SK-N-SH (cell line): ENCODE measurements at regions not wholly inside any gene's neighbourhood (a gene's known extent, or its start where the extent isn't known, plus 50 kb on each side); places are given as distances from the start of the nearest gene placed in this dataset.

Experiments used
- CTCF ChIA-PET: fragments of 300-600, 350-600 bp; formaldehyde crosslinking; extraction: SDS; loops from one replicate; lab custom pipeline; 2021; lab: Yijun Ruan, JAX
- POLR2A ChIA-PET: fragments of 350-600 bp; sonication (Branson Sonifier 250); formaldehyde crosslinking; extraction: SDS; loops from one replicate; lab custom pipeline; 2020; ENCODE audit warnings: antibody characterized with exemption, inconsistent platforms; lab: Yijun Ruan, JAX
- DNase-seq: peaks from one replicate; pipeline ENCODE4 v3.0.0; 2012
- H2AFZ ChIP-seq: fragments of 200-600 bp; sonication (generic); 2 replicates; pipeline ENCODE4 v1.8.1; 2016; ENCODE audit warnings: antibody characterized with exemption, mild to moderate bottlenecking, low read depth
- H3F3A ChIP-seq: fragments of 200-600 bp; sonication (generic); replicated peaks from 2 replicates; pipeline ENCODE3; 2016; ENCODE audit warnings: antibody characterized with exemption, mild to moderate bottlenecking; ENCODE audit not compliant: insufficient read depth
- H3K27ac ChIP-seq, 2 experiments: fragments of 200-500 bp in 1 of 2; fragments of 200-600 bp in 1 of 2; sonication (Bioruptor generic) in 1 of 2; sonication (generic), shearing (Covaris generic) in 1 of 2; 2 replicates each; pipeline versions ENCODE4 v1.5.1 to v1.6.1; 2014 to 2016; ENCODE audit warnings: low read depth in 2 of 2, inconsistent platforms in 1 of 2, low read length in 1 of 2, mild to moderate bottlenecking in 1 of 2, mixed read lengths in 1 of 2
- H3K27me3 ChIP-seq: fragments of 200-600 bp; sonication (generic), shearing (Covaris generic); 2 replicates; pipeline ENCODE4 v1.6.1; 2016; ENCODE audit warnings: mixed run types; ENCODE audit not compliant: insufficient read depth
- H3K36me3 ChIP-seq, 2 experiments: fragments of 200-500 bp in 1 of 2; fragments of 200-600 bp in 1 of 2; sonication (Bioruptor generic) in 1 of 2; sonication (generic) in 1 of 2; replicated peaks in 1 of 2; 2 replicates each; pipeline versions ENCODE3 to v1.5.1; 2014 to 2016; ENCODE audit warnings: low read length in 1 of 2, mild to moderate bottlenecking in 1 of 2; ENCODE audit not compliant: insufficient read depth in 2 of 2, control insufficient read depth in 1 of 2
- H3K4me1 ChIP-seq, 2 experiments: fragments of 200-500 bp in 1 of 2; fragments of 200-600 bp in 1 of 2; sonication (Bioruptor generic) in 1 of 2; sonication (generic), shearing (Covaris generic) in 1 of 2; 2 replicates each; pipeline versions ENCODE4 v1.5.1 to v1.6.1; 2014 to 2016; ENCODE audit warnings: low read depth in 1 of 2, low read length in 1 of 2, mixed run types in 1 of 2; ENCODE audit not compliant: insufficient read depth in 2 of 2, control insufficient read depth in 1 of 2
- H3K4me2 ChIP-seq: fragments of 200-600 bp; sonication (generic), shearing (Covaris generic); 2 replicates; pipeline ENCODE4 v1.6.1; 2017; ENCODE audit warnings: mixed run types
- H3K4me3 ChIP-seq, 2 experiments: fragments of 200-500 bp in 1 of 2; fragments of 200-600 bp in 1 of 2; sonication (Bioruptor generic) in 1 of 2; sonication (generic), shearing (Covaris generic) in 1 of 2; 2 replicates each; pipeline versions ENCODE4 v1.5.1 to v1.8.1; 2014 to 2016; ENCODE audit warnings: low read depth in 2 of 2, inconsistent platforms in 1 of 2, low read length in 1 of 2, mild to moderate bottlenecking in 1 of 2, mixed read lengths in 1 of 2, moderate library complexity in 1 of 2
- H3K79me2 ChIP-seq: fragments of 200-600 bp; sonication (generic); 2 replicates; pipeline ENCODE4 v1.8.1; 2017; ENCODE audit warnings: mild to moderate bottlenecking; ENCODE audit not compliant: insufficient read depth
- H3K9ac ChIP-seq: fragments of 200-600 bp; sonication (generic); 2 replicates; pipeline ENCODE4 v1.6.1; 2017; ENCODE audit warnings: mixed run types
- H3K9me2 ChIP-seq: fragments of 200-600 bp; sonication (generic); 2 replicates; pipeline ENCODE4 v1.6.1; 2017; ENCODE audit warnings: mixed run types
- H3K9me3 ChIP-seq: fragments of 200-600 bp; sonication (generic); 2 replicates; pipeline ENCODE4 v1.6.1; 2017; ENCODE audit warnings: mixed run types, mild to moderate bottlenecking, moderate library complexity
- H4K20me1 ChIP-seq: fragments of 200-600 bp; sonication (generic); 2 replicates; pipeline ENCODE4 v1.6.1; 2017; ENCODE audit warnings: mild to moderate bottlenecking, mixed run types; ENCODE audit not compliant: insufficient read depth
- CHD2 ChIP-seq: fragments of 150-350 bp; IDR thresholded peaks from 2 replicates; pipeline ENCODE4 v1.6.1; 2018; ENCODE audit warnings: low read length; ENCODE audit not compliant: partially characterized antibody
- ELF1 ChIP-seq: IDR thresholded peaks from 2 replicates; pipeline ENCODE4 v1.4.0; 2012
- EP300 ChIP-seq, 2 experiments: IDR thresholded peaks; 2 replicates each; pipeline versions ENCODE4 v1.4.0 to v1.6.1; 2012; ENCODE audit warnings: borderline replicate concordance in 1 of 2, low read depth in 1 of 2, low read length in 1 of 2
- EZH2phosphoT487 ChIP-seq: fragments of 200-600 bp; sonication (generic); IDR thresholded peaks from 2 replicates; pipeline ENCODE4 v1.6.1; 2017; ENCODE audit warnings: low read depth, mixed run types, mild to moderate bottlenecking, antibody characterized with exemption, moderate library complexity, borderline replicate concordance
- FOSL2 ChIP-seq: IDR thresholded peaks from 2 replicates; pipeline ENCODE4 v1.4.0; 2012; ENCODE audit warnings: low read depth, mild to moderate bottlenecking, moderate library complexity, borderline replicate concordance
- FOXJ3 ChIP-seq: sonication (generic); formaldehyde crosslinking; IDR thresholded peaks from 2 replicates; pipeline ENCODE4 v1.5.1; 2020; ENCODE audit warnings: mild to moderate bottlenecking, missing genetic modification reagents
- GATA2 ChIP-seq: sonication (generic); formaldehyde crosslinking; IDR thresholded peaks from 2 replicates; pipeline ENCODE4 v1.5.0; 2020; ENCODE audit warnings: mild to moderate bottlenecking, missing genetic modification reagents
- JUND ChIP-seq: IDR thresholded peaks from 2 replicates; pipeline ENCODE4 v1.4.0; 2012
- MEF2A ChIP-seq: IDR thresholded peaks from 2 replicates; pipeline ENCODE4 v1.4.0; 2012; ENCODE audit warnings: low read depth, borderline replicate concordance
- NFIC ChIP-seq: IDR thresholded peaks from 2 replicates; pipeline ENCODE4 v1.4.0; 2012; ENCODE audit warnings: borderline replicate concordance
- RCOR1 ChIP-seq: fragments of 150-350 bp; IDR thresholded peaks from 2 replicates; pipeline ENCODE4 v1.6.1; 2017; ENCODE audit warnings: antibody characterized with exemption, low read length
- SIN3A ChIP-seq: IDR thresholded peaks from 2 replicates; pipeline ENCODE4 v1.6.1; 2012; ENCODE audit warnings: low read depth, mild to moderate bottlenecking, low read length, moderate library complexity, borderline replicate concordance
- SMC3 ChIP-seq: IDR thresholded peaks from 2 replicates; pipeline ENCODE4 v1.6.1; 2012; ENCODE audit warnings: low read depth, low read length, improper control_type of control experiment
- TEAD4 ChIP-seq: IDR thresholded peaks from 2 replicates; pipeline ENCODE4 v1.4.0; 2012; ENCODE audit warnings: mild to moderate bottlenecking, borderline replicate concordance; ENCODE audit not compliant: insufficient read depth
- YY1 ChIP-seq: IDR thresholded peaks from 2 replicates; pipeline ENCODE4 v1.4.0; 2012; ENCODE audit warnings: low read depth, mild to moderate bottlenecking
- WGBS: methylation state at CpG from one replicate; pipeline ENCODE4 v1.1.6; 2017; ENCODE audit warnings: low lambda C conversion rate; 5-methylcytosine and 5-hydroxymethylcytosine counted together
- TF ChIP-seq, protein P1 (sequence below): IDR thresholded peaks from 2 replicates; pipeline ENCODE4; 2012
- TF ChIP-seq, protein P2 (sequence below): IDR thresholded peaks from 2 replicates; pipeline ENCODE4 v1.4.0; 2012; ENCODE audit warnings: low read depth, borderline replicate concordance
- TF ChIP-seq, protein P3 (sequence below): fragments of 150-350 bp; IDR thresholded peaks from 2 replicates; pipeline ENCODE4 v1.6.1; 2016; ENCODE audit warnings: mild to moderate bottlenecking, low read depth, low read length

DNA sequence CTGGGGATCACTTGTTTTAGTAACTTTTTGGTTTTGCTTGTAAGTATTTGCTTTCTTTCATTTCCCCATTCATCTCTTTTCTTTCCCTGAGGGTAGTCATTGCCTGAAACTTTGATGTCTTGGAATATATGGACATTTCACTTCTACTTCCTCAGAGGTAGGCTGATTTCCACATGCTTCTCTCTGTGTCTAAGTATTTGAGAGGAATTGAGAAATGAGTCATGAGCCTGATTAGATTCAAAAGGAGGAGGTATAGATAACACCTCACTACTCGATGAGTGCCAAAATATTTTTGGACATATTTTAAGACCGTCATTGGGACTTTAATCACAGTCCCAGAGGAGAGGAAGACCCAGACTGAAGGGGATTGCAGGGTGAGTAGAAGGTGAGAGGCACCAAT lies 480.1 kb upstream of the SGO1 start:
- H3K4me2 ChIP-seq: no peak overlapping the region
- no peak for DNase-seq
- no peak for TF ChIP-seq FOXJ3 (CRISPR knock-in tag)
- TF ChIP-seq FOSL2: no peak
- TF ChIP-seq ELF1: no peak
- no peak for TF ChIP-seq JUND
- no peak for TF ChIP-seq EZH2phosphoT487
- no peak for TF ChIP-seq SMC3
- no peak for TF ChIP-seq YY1
- TF ChIP-seq TEAD4: no peak
- TF ChIP-seq GATA2 (CRISPR knock-in tag): no peak
- no peak for TF ChIP-seq EP300 (IDR thresholded peaks at IDR 0.05; ENCODE audit: borderline replicate concordance in 1 of 2, low read depth in 1 of 2, low read length in 1 of 2)
- TF ChIP-seq MEF2A: no peak
- no peak for TF ChIP-seq CHD2
- no peak for TF ChIP-seq RCOR1
- TF ChIP-seq NFIC: no peak
- TF ChIP-seq SIN3A: no peak
- TF ChIP-seq, protein P1, sequence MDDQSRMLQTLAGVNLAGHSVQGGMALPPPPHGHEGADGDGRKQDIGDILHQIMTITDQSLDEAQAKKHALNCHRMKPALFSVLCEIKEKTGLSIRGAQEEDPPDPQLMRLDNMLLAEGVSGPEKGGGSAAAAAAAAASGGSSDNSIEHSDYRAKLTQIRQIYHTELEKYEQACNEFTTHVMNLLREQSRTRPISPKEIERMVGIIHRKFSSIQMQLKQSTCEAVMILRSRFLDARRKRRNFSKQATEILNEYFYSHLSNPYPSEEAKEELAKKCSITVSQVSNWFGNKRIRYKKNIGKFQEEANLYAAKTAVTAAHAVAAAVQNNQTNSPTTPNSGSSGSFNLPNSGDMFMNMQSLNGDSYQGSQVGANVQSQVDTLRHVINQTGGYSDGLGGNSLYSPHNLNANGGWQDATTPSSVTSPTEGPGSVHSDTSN: no peak
- H3K4me1 ChIP-seq: peaks cover 0 to 10% of the 10 kb centered on the region in 2 experiments; a peak in 2 of 4 replicates
- H3F3A ChIP-seq: no peaks in the 10 kb centered on the region
- H2AFZ ChIP-seq: no peak overlapping the region
- H3K27me3 ChIP-seq: no peaks in the 10 kb centered on the region
- WGBS: 64% methylated on average over 2 of the region's 2 CpGs
- H3K9ac ChIP-seq: no peak overlapping the region
- H3K9me3 ChIP-seq: no peaks in the 10 kb centered on the region
- ChIA-PET POLR2A (no interaction called here), CTCF (no interaction called here)
- no peak overlapping the region for H3K27ac ChIP-seq
- no peaks in the 10 kb centered on the region for H3K36me3 ChIP-seq
- H3K9me2 ChIP-seq: no peaks in the 10 kb centered on the region
- no peaks in the 10 kb centered on the region for H3K79me2 ChIP-seq
- no peak overlapping the region for H3K4me3 ChIP-seq
- H4K20me1 ChIP-seq: no peaks in the 10 kb centered on the region

DNA sequence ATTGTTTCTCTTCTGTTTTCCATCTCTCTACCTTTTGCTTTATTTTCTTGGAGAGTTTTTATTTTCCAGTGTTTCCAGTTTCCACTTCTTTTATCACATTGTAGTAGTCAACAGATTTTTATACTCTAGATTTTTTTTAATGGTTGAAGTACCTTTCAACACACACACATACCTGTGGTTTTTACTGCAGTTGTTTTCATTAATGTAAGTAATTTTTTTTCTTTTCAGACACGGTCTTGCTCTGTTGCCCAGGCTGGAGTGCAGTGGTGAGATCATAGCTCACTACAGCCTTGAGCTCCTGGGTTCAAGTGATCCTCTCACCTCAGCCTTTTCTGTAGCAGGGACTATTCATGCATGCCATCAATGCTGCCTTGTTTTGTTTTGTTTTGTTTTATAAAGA lies 472.5 kb upstream of the SGO1 start:
- no peak overlapping the region for H3K9ac ChIP-seq
- TF ChIP-seq, protein P2, sequence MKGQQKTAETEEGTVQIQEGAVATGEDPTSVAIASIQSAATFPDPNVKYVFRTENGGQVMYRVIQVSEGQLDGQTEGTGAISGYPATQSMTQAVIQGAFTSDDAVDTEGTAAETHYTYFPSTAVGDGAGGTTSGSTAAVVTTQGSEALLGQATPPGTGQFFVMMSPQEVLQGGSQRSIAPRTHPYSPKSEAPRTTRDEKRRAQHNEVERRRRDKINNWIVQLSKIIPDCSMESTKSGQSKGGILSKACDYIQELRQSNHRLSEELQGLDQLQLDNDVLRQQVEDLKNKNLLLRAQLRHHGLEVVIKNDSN: no peak
- no peak for TF ChIP-seq CHD2
- TF ChIP-seq, protein P3, sequence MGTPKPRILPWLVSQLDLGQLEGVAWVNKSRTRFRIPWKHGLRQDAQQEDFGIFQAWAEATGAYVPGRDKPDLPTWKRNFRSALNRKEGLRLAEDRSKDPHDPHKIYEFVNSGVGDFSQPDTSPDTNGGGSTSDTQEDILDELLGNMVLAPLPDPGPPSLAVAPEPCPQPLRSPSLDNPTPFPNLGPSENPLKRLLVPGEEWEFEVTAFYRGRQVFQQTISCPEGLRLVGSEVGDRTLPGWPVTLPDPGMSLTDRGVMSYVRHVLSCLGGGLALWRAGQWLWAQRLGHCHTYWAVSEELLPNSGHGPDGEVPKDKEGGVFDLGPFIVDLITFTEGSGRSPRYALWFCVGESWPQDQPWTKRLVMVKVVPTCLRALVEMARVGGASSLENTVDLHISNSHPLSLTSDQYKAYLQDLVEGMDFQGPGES: no peak
- TF ChIP-seq SIN3A: no peak

More for the DNA sequence above, 472.5 kb upstream of the SGO1 start:
- Histone ChIP-seq H3K9me2 (no peaks in the 10 kb centered on the region), H3K9me3 (no peaks in the 10 kb centered on the region), H2AFZ (no peak overlapping the region), H3K27me3 (no peaks in the 10 kb centered on the region), H3K27ac (no peak overlapping the region), H3K4me3 (no peak overlapping the region), H3K4me2 (no peak overlapping the region), H3F3A (no peaks in the 10 kb centered on the region), H4K20me1 (no peaks in the 10 kb centered on the region), H3K36me3 (no peaks in the 10 kb centered on the region), H3K4me1 (no peaks in the 10 kb centered on the region), H3K79me2 (no peaks in the 10 kb centered on the region)
- WGBS: 48% methylated on average over 1 of the region's 1 CpG
- CTCF ChIA-PET: no interaction called here
- DNase-seq: no peak
- POLR2A ChIA-PET: no interaction called here
